SW 1271 (cell line): ENCODE measurements at regions not wholly inside any gene's neighbourhood (a gene's known extent, or its start where the extent isn't known, plus 50 kb on each side); places are given as distances from the start of the nearest gene placed in this dataset.

ENCODE experiments used
- DNase-seq, 2 experiments: peaks; one replicate each; lab custom pipeline; 2025; lab: John Stamatoyannopoulos, UW

GRCh38 chr6:168968228-168968627, 285.4 kb downstream of the THBS2 start:
- no peak for DNase-seq

GRCh38 chr6:168967281-168967925, 286.2 kb downstream of the THBS2 start:
- DNase-seq = no peak

- DNase-seq = no peak
Observed at GRCh38 chr6:168964138-168964835, 289.4 kb downstream of the THBS2 start.

GRCh38 chr6:168962886-168963285, 290.8 kb downstream of the THBS2 start:
- DNase-seq = no peak

- no peak for DNase-seq
Observed at GRCh38 chr6:168961264-168961656, 292.4 kb downstream of the THBS2 start.

- DNase-seq = no peak
Observed at GRCh38 chr6:168960551-168961263, 292.9 kb downstream of the THBS2 start.

GRCh38 chr6:168959696-168960095, 293.9 kb downstream of the THBS2 start:
- DNase-seq = no peak

GRCh38 chr6:168956884-168957730, 296.5 kb downstream of the THBS2 start:
- DNase-seq = peak in 1 of 2 experiments; percentile 33

- no peak for DNase-seq
Observed at GRCh38 chr6:168956141-168956838, 297.4 kb downstream of the THBS2 start.

GRCh38 chr6:168953461-168953860, 300.2 kb downstream of the THBS2 start:
- DNase-seq = no peak

GRCh38 chr6:168951217-168951616, 302.4 kb downstream of the THBS2 start:
- DNase-seq = no peak

- DNase-seq = no peak
Observed at GRCh38 chr6:168950858-168951214, 302.8 kb downstream of the THBS2 start.

- DNase-seq = no peak
Observed at GRCh38 chr6:168949981-168950857, 303.4 kb downstream of the THBS2 start.

GRCh38 chr6:168948990-168949531, 304.6 kb downstream of the THBS2 start:
- DNase-seq = no peak

GRCh38 chr6:168948002-168948401, 305.6 kb downstream of the THBS2 start:
- no peak for DNase-seq

- no peak for DNase-seq
Observed at GRCh38 chr6:168943231-168943905, 310.3 kb downstream of the THBS2 start.

- DNase-seq = no peak
Observed at GRCh38 chr6:168942646-168943045, 311.0 kb downstream of the THBS2 start.

GRCh38 chr6:168941036-168941435, 312.6 kb downstream of the THBS2 start:
- DNase-seq = no peak

GRCh38 chr6:168939796-168940195, 313.9 kb downstream of the THBS2 start:
- no peak for DNase-seq

- DNase-seq = no peak
Observed at GRCh38 chr6:168939041-168939440, 314.6 kb downstream of the THBS2 start.
